WTC11 (cell line): ENCODE measurements at regions not wholly inside any gene's neighbourhood (a gene's known extent, or its start where the extent isn't known, plus 50 kb on each side); places are given as distances from the start of the nearest gene placed in this dataset.
A peak's percentile ranks its signal among the peaks of the same experiment; 100 is the strongest.

ENCODE experiments used
- ATAC-seq: fragments of 200-7000 bp; cut with Tn5 transposase; 2 replicates; pipeline ENCODE4 v1.10.0; 2021; ENCODE audit warnings: mild to moderate bottlenecking, moderate library complexity
- CTCF ChIA-PET: fragments of 300-600 bp; sonication (Branson Sonifier 250); formaldehyde crosslinking; loops from one replicate; lab custom pipeline; 2021; ENCODE audit warnings: antibody characterized with exemption; lab: Charles Lee
- POLR2A ChIA-PET: fragments of 350-600 bp; sonication (Branson Sonifier 250); formaldehyde crosslinking; loops from one replicate; lab custom pipeline; 2021; ENCODE audit warnings: antibody characterized with exemption; lab: Charles Lee
- DNase-seq: peaks from one replicate; pipeline ENCODE4 v3.0.0; 2021; ENCODE audit warnings: low spot score
- H3K27ac Mint-ChIP-seq: 2 replicates; pipeline ENCODE4 v1.8.0; 2021; ENCODE audit warnings: mixed read lengths
- H3K27me3 Mint-ChIP-seq: 2 replicates; pipeline ENCODE4 v1.8.0; 2021; ENCODE audit warnings: low read depth, mild to moderate bottlenecking, moderate library complexity, mixed read lengths
- H3K36me3 Mint-ChIP-seq: 2 replicates; pipeline ENCODE4 v1.8.0; 2021; ENCODE audit warnings: mixed read lengths
- H3K4me1 Mint-ChIP-seq: 2 replicates; pipeline ENCODE4 v1.8.0; 2022; ENCODE audit warnings: mixed read lengths
- H3K4me3 Mint-ChIP-seq: 2 replicates; pipeline ENCODE4 v1.8.0; 2021; ENCODE audit warnings: mild to moderate bottlenecking, moderate library complexity, mixed read lengths
- H3K9me3 Mint-ChIP-seq: 2 replicates; pipeline ENCODE4 v1.8.0; 2021; ENCODE audit warnings: mixed read lengths
- ATF1 ChIP-seq: sonication (generic); formaldehyde crosslinking; IDR thresholded peaks from 2 replicates; pipeline ENCODE4 v1.8.1; 2023; ENCODE audit warnings: mild to moderate bottlenecking, moderate library complexity, missing genetic modification reagents
- ATF6 ChIP-seq: sonication (generic); formaldehyde crosslinking; IDR thresholded peaks from 2 replicates; pipeline ENCODE4 v1.8.1; 2023; ENCODE audit warnings: mild to moderate bottlenecking, missing genetic modification reagents
- EMX1 ChIP-seq: fragments of 250-450 bp; sonication (Bioruptor Pico); IDR thresholded peaks from 2 replicates; pipeline ENCODE4 v1.8.0; 2021; ENCODE audit warnings: mild to moderate bottlenecking
- ESRRA ChIP-seq: sonication (generic); formaldehyde crosslinking; IDR thresholded peaks from 2 replicates; pipeline ENCODE4 v1.8.1; 2022; ENCODE audit warnings: mild to moderate bottlenecking, missing genetic modification reagents, borderline replicate concordance
- ETV6 ChIP-seq: sonication (generic); formaldehyde crosslinking; IDR thresholded peaks from 2 replicates; pipeline ENCODE4 v1.8.1; 2022; ENCODE audit warnings: mild to moderate bottlenecking, missing genetic modification reagents
- FOXK1 ChIP-seq: sonication (generic); formaldehyde crosslinking; IDR thresholded peaks from 2 replicates; pipeline ENCODE4 v1.8.0; 2022; ENCODE audit warnings: mild to moderate bottlenecking, moderate library complexity, missing genetic modification reagents
- FOXP1 ChIP-seq: sonication (generic); formaldehyde crosslinking; IDR thresholded peaks from 2 replicates; pipeline ENCODE4 v1.8.0; 2022; ENCODE audit warnings: missing genetic modification reagents, mild to moderate bottlenecking, moderate library complexity, borderline replicate concordance
- KAT7 ChIP-seq: sonication (generic); formaldehyde crosslinking; IDR thresholded peaks from 2 replicates; pipeline ENCODE4 v1.8.1; 2023; ENCODE audit warnings: missing genetic modification reagents, mild to moderate bottlenecking, borderline replicate concordance
- MAX ChIP-seq: sonication (generic); formaldehyde crosslinking; IDR thresholded peaks from 2 replicates; pipeline ENCODE4 v1.8.0; 2022; ENCODE audit warnings: mild to moderate bottlenecking, missing genetic modification reagents
- NFATC4 ChIP-seq: fragments of 250-450 bp; sonication (Bioruptor Pico); IDR thresholded peaks from 2 replicates; pipeline ENCODE4 v1.9.0; 2021; ENCODE audit warnings: mild to moderate bottlenecking
- NFE2L1 ChIP-seq: sonication (generic); formaldehyde crosslinking; IDR thresholded peaks from 2 replicates; pipeline ENCODE4 v1.8.1; 2023; ENCODE audit warnings: missing genetic modification reagents
- NFYB ChIP-seq: sonication (generic); formaldehyde crosslinking; conservative IDR thresholded peaks from 2 replicates; pipeline ENCODE4 v1.8.0; 2022; ENCODE audit warnings: low read depth, missing genetic modification reagents
- NR2C2 ChIP-seq: sonication (generic); formaldehyde crosslinking; IDR thresholded peaks from 2 replicates; pipeline ENCODE4 v1.8.0; 2022; ENCODE audit warnings: mild to moderate bottlenecking, missing genetic modification reagents
- RORB ChIP-seq: fragments of 250-450 bp; sonication (Bioruptor Pico); IDR thresholded peaks from 2 replicates; pipeline ENCODE4 v1.9.0; 2021; ENCODE audit warnings: mild to moderate bottlenecking
- SP1 ChIP-seq: sonication (generic); formaldehyde crosslinking; conservative IDR thresholded peaks from 2 replicates; pipeline ENCODE4 v1.8.1; 2022; ENCODE audit warnings: missing genetic modification reagents
- STAT6 ChIP-seq: sonication (generic); formaldehyde crosslinking; conservative IDR thresholded peaks from 2 replicates; pipeline ENCODE4 v1.8.1; 2023; ENCODE audit warnings: mild to moderate bottlenecking, low read depth, missing genetic modification reagents, moderate library complexity
- TEAD1 ChIP-seq: sonication (generic); formaldehyde crosslinking; IDR thresholded peaks from 2 replicates; pipeline ENCODE4 v1.8.0; 2022; ENCODE audit warnings: mild to moderate bottlenecking, missing genetic modification reagents
- TEAD4 ChIP-seq: sonication (generic); formaldehyde crosslinking; IDR thresholded peaks from 2 replicates; pipeline ENCODE4 v1.8.0; 2022; ENCODE audit warnings: mild to moderate bottlenecking, missing genetic modification reagents
- ZNF121 ChIP-seq: sonication (generic); formaldehyde crosslinking; IDR thresholded peaks from 2 replicates; pipeline ENCODE4 v1.8.0; 2023; ENCODE audit warnings: missing genetic modification reagents
- ZNF232 ChIP-seq: sonication (generic); formaldehyde crosslinking; IDR thresholded peaks from 2 replicates; pipeline ENCODE4 v1.8.0; 2022; ENCODE audit warnings: mild to moderate bottlenecking, missing genetic modification reagents
- ZNF416 ChIP-seq: fragments of 250-450 bp; sonication (Bioruptor Pico); IDR thresholded peaks from 2 replicates; pipeline ENCODE4 v1.9.0; 2021; ENCODE audit warnings: mild to moderate bottlenecking, inconsistent platforms
- ZNF423 ChIP-seq: fragments of 250-450 bp; sonication (Bioruptor Pico); IDR thresholded peaks from 2 replicates; pipeline ENCODE4 v2.1.2; 2022; ENCODE audit warnings: mild to moderate bottlenecking, moderate library complexity
- TF ChIP-seq, protein P1 (sequence below): fragments of 250-450 bp; sonication (Bioruptor Pico); conservative IDR thresholded peaks from 2 replicates; pipeline ENCODE4 v1.9.0; 2021; ENCODE audit warnings: mild to moderate bottlenecking
- TF ChIP-seq, protein P2 (sequence below): sonication (generic); formaldehyde crosslinking; IDR thresholded peaks from 2 replicates; pipeline ENCODE4 v1.8.1; 2023; ENCODE audit warnings: mild to moderate bottlenecking, missing genetic modification reagents, moderate library complexity
- TF ChIP-seq, protein P3 (sequence below): sonication (generic); formaldehyde crosslinking; IDR thresholded peaks from 2 replicates; pipeline ENCODE4 v1.8.1; 2023; ENCODE audit warnings: mild to moderate bottlenecking, missing genetic modification reagents, moderate library complexity

DNA sequence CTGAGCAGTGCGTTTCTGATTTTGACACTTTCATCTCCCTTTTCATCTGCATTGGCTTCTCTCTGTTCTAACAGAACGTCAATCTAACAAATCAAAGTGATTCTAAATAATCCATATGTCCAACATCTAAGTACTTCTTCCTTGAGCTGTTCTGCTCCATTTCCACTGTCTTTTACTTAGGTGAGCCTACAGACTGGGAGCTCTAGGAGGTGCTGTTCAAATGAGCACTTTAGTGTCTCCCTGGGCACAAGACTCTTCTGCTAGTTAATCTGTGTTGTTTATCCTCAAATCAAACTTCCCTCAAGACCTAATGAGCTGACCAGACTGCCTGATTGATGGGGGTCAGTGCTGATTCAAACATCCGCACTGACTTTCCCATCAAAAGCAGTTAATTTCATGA lies 408.1 kb downstream of the WDR72 start:
- no peaks in the 10 kb centered on the region for H3K36me3 Mint-ChIP-seq
- DNase-seq (no peak), ATAC-seq (peak; percentile 41; the same call in 1 of the 2 replicates)
- H3K4me3 Mint-ChIP-seq: no peak overlapping the region
- ChIA-PET POLR2A (no interaction called here), CTCF (interaction anchor here (0.6 to 1.2 kb wide), 4 partner anchors 9 to 260 kb away, joined by 3 read pairs; no protein-coding TSS in a partner anchor)
- no peaks in the 10 kb centered on the region for H3K27me3 Mint-ChIP-seq
- H3K4me1 Mint-ChIP-seq: no peaks in the 10 kb centered on the region
- H3K9me3 Mint-ChIP-seq: no peaks in the 10 kb centered on the region
- TF ChIP-seq SP1 (CRISPR knock-in tag) (no peak), ETV6 (CRISPR knock-in tag) (no peak), ZNF416 (CRISPR knock-in tag) (no peak), STAT6 (CRISPR knock-in tag) (no peak), ZNF232 (CRISPR knock-in tag) (no peak), NFATC4 (CRISPR knock-in tag) (no peak), FOXP1 (no peak), NFE2L1 (CRISPR knock-in tag) (no peak), NR2C2 (no peak), TEAD1 (CRISPR knock-in tag) (no peak), MAX (CRISPR knock-in tag) (no peak), FOXK1 (CRISPR knock-in tag) (no peak), EMX1 (no peak)
- TF ChIP-seq, protein P1, sequence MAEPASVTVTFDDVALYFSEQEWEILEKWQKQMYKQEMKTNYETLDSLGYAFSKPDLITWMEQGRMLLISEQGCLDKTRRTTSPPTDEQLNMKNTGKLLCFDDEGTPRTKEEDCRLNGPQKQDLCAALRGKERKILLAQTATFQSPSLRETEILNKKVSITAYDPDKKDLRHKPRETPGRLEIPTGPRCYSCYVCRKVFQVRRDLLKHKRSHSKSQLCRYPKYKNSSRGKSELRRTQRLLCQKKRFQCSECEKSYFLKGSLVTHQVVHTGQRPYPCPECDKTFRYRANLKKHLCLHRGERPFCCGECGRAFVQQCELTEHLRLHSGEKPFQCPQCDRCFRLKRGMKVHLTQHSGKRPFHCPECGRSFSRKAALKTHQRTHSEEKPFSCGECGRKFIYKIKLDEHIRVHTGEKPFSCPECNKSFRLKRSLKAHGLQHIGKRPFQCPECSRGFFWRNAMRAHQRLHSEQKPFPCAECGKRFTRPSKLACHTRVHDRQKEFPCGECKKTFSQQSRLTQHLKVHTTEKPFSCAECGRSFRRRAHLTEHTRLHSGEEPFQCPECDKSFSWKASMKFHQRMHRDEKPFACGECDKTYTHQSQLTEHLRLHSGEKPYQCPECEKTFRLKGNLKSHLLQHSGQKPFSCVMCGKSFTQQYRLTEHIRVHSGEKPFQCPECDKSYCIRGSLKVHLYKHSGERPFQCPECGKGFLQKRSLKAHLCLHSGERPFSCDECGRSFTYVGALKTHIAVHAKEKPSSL: no peak
- TF ChIP-seq, protein P2, sequence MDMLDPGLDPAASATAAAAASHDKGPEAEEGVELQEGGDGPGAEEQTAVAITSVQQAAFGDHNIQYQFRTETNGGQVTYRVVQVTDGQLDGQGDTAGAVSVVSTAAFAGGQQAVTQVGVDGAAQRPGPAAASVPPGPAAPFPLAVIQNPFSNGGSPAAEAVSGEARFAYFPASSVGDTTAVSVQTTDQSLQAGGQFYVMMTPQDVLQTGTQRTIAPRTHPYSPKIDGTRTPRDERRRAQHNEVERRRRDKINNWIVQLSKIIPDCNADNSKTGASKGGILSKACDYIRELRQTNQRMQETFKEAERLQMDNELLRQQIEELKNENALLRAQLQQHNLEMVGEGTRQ (CRISPR knock-in tag): no peak
- no peak overlapping the region for H3K27ac Mint-ChIP-seq

DNA sequence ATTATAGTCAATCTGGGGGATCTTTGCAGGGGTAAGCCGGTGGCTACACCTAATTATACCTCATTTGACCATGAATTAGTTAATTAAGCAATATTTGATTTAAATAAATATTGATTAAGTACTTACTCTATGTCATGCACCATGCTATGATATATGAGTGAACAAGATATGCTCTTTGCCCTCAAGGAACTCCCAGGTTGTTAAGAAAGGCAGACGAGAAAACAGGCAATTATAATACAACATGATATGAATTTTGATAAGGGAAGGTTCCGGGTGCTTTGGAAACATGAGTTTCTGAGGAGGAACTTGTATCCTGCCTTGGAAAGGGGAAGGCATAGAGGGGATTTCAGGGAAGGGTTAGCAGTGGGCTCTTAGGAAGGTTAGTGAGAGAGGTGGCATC lies 412.9 kb downstream of the WDR72 start:
- ChIA-PET POLR2A (no interaction called here), CTCF (no interaction called here)
- no peaks in the 10 kb centered on the region for H3K36me3 Mint-ChIP-seq
- no peak overlapping the region for H3K4me3 Mint-ChIP-seq
- no peaks in the 10 kb centered on the region for H3K27me3 Mint-ChIP-seq
- TF ChIP-seq FOXK1 (CRISPR knock-in tag): no peak
- no peak for TF ChIP-seq ESRRA
- no peak for TF ChIP-seq ETV6 (CRISPR knock-in tag)
- TF ChIP-seq, protein P3, sequence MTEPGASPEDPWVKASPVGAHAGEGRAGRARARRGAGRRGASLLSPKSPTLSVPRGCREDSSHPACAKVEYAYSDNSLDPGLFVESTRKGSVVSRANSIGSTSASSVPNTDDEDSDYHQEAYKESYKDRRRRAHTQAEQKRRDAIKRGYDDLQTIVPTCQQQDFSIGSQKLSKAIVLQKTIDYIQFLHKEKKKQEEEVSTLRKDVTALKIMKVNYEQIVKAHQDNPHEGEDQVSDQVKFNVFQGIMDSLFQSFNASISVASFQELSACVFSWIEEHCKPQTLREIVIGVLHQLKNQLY (CRISPR knock-in tag): no peak
- TF ChIP-seq ZNF121 (CRISPR knock-in tag): no peak
- no peak for TF ChIP-seq RORB (CRISPR knock-in tag)
- TF ChIP-seq ATF1 (CRISPR knock-in tag): no peak
- no peak for TF ChIP-seq TEAD4 (CRISPR knock-in tag)
- TF ChIP-seq NFYB: no peak
- no peak for TF ChIP-seq ZNF423
- TF ChIP-seq STAT6 (CRISPR knock-in tag): no peak
- no peak for TF ChIP-seq KAT7 (CRISPR knock-in tag)
- TF ChIP-seq ATF6 (CRISPR knock-in tag): no peak
- H3K4me1 Mint-ChIP-seq: no peaks in the 10 kb centered on the region
- no peaks in the 10 kb centered on the region for H3K9me3 Mint-ChIP-seq
- ATAC-seq (no peak), DNase-seq (no peak)
- H3K27ac Mint-ChIP-seq: no peak overlapping the region
